ENCODE measurements at regions not wholly inside any gene's neighbourhood (a gene's known extent, or its start where the extent isn't known, plus 50 kb on each side); places are given as distances from the start of the nearest gene placed in this dataset.
A peak's percentile ranks its signal among the peaks of the same experiment; 100 is the strongest.

DNA sequence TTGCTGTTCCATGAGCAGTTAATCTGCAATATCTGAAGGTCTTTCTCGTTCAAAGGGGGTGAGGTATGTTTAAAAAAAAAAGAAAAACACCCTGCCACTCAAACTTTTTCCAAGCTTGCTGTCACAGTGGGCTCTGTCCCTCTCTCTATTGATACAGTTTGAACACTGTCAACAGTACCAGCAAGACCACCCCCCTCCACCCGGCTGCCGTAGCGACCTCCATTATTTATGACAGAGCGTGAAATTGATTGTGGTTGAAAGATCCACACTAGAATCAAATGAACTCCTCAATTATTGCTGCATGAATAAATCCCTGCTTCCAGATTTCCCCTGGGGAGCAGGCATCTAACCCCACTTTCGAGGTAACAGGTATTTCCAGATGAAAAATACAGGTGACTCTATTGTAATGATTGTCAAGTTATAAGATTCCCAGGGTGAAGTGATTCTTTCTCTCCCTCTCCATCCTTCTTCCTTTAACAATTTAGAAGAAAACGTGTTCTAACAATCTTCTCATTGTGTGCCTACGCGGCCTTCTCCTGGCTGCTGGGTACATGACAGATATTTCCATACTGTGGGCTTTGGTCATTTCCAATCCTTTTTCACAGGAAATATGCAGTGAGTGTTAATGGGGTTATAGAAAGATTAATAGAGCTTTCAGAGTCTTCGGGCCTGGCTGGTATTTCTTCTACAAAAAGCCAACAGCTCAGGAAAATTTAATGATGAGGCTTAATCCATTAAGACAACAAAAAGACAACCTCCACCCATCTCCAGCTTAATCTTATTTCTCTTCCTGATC lies 135.7 kb upstream of the C16orf82 start:
- TF ChIP-seq, protein P1, sequence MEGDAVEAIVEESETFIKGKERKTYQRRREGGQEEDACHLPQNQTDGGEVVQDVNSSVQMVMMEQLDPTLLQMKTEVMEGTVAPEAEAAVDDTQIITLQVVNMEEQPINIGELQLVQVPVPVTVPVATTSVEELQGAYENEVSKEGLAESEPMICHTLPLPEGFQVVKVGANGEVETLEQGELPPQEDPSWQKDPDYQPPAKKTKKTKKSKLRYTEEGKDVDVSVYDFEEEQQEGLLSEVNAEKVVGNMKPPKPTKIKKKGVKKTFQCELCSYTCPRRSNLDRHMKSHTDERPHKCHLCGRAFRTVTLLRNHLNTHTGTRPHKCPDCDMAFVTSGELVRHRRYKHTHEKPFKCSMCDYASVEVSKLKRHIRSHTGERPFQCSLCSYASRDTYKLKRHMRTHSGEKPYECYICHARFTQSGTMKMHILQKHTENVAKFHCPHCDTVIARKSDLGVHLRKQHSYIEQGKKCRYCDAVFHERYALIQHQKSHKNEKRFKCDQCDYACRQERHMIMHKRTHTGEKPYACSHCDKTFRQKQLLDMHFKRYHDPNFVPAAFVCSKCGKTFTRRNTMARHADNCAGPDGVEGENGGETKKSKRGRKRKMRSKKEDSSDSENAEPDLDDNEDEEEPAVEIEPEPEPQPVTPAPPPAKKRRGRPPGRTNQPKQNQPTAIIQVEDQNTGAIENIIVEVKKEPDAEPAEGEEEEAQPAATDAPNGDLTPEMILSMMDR (IDR thresholded peaks at IDR 0.05; ENCODE audit: low read length, missing control alignments): no peak
- no peak overlapping the region for H3K4me3 ChIP-seq (replicated peaks; ENCODE audit: low read depth, low read length)
- DNase-seq (ENCODE audit: low read depth): no peak

- no peak for DNase-seq (ENCODE audit: low read depth)
- H3K4me3 ChIP-seq (replicated peaks; ENCODE audit: low read depth, low read length): no peak overlapping the region
- TF ChIP-seq, protein P1 (IDR thresholded peaks at IDR 0.05; ENCODE audit: low read length, missing control alignments): no peak
These were observed 116.1 kb upstream of the C16orf82 start for GRCh38 chr16:26950636-26951035.

DNA sequence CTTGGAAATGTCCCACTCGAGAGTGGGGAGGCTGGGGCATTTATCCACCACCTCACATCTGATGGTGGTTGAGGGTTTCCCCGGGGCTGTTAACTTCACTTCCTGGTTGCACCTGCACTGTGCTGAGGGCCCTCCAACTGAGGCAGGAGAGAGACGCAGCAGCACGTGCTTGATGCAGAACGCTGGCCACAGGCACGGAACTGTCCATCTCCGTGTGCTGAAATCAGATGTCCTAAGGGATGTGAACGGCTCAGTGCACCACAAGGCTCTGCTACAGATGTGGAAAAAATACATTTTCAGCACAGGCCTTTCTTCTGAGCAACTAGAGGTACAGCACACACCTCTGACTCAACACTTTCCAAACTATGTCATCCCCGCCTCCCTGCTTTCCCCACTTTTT lies 114.8 kb upstream of the C16orf82 start:
- H3K4me3 ChIP-seq (replicated peaks; ENCODE audit: low read depth, low read length): no peak overlapping the region
- DNase-seq (ENCODE audit: low read depth): peak; percentile 1
- TF ChIP-seq, protein P1 (IDR thresholded peaks at IDR 0.05; ENCODE audit: low read length, missing control alignments): no peak

DNA sequence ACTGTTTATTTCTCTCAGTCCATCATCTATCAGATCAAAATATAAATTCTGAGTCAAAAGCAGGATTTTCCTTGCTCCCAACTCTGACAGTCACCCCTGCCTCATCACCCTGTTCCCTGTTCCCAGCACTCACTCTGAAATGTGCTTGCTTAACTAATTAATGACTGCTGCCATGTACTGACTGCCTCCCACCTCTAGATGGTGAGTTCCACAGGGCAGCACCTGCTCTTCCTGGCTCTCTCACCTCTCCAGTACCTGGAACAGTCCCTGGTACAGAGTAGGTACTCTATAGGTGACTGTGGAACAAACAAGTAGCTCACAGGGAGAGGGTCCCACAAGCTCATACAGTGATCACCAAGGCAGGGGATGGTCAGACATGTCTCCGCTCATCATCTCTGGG lies 114.3 kb upstream of the C16orf82 start:
- TF ChIP-seq, protein P1 (IDR thresholded peaks at IDR 0.05; ENCODE audit: low read length, missing control alignments): no peak
- H3K4me3 ChIP-seq (replicated peaks; ENCODE audit: low read depth, low read length): no peak overlapping the region
- DNase-seq (ENCODE audit: low read depth): no peak

- no peak for DNase-seq (ENCODE audit: low read depth)
These were observed 109.4 kb upstream of the C16orf82 start for GRCh38 chr16:26957283-26957859.

GRCh38 chr16:26959416-26960009 lies 107.2 kb upstream of the C16orf82 start:
- no peak overlapping the region for H3K4me3 ChIP-seq (replicated peaks; ENCODE audit: low read depth, low read length)
- TF ChIP-seq, protein P1 (IDR thresholded peaks at IDR 0.05; ENCODE audit: low read length, missing control alignments): no peak
- DNase-seq (ENCODE audit: low read depth): no peak

More at GRCh38 chr16:26957283-26957859, 109.4 kb upstream of the C16orf82 start:
- H3K4me3 ChIP-seq (replicated peaks; ENCODE audit: low read depth, low read length): no peak overlapping the region
- TF ChIP-seq, protein P1 (IDR thresholded peaks at IDR 0.05; ENCODE audit: low read length, missing control alignments): no peak
